Gastrocnemius medialis (tissue), 4 donors: ENCODE measurements at regions not wholly inside any gene's neighbourhood (a gene's known extent, or its start where the extent isn't known, plus 50 kb on each side); places are given as distances from the start of the nearest gene placed in this dataset.

Experiments
- POLR2A ChIP-seq, 2 donors: fragments of 450-650 bp; IDR thresholded peaks; one replicate each; pipeline ENCODE4 v1.6.1; 2017; ENCODE audit warnings: antibody characterized with exemption in 2 of 2, mild to moderate bottlenecking in 2 of 2, moderate library complexity in 2 of 2
- TF ChIP-seq, protein P1 (sequence below), 5 experiments: fragments of 450-650 bp in 3 of 5; fragments of 200-600 bp in 2 of 5; sonication (generic) in 2 of 5; IDR thresholded peaks in 4 of 5; conservative IDR thresholded peaks in 1 of 5; 1 replicate in 4 of 5; 2 replicates in 1 of 5; pipeline ENCODE4 v1.5.1; 2016 to 2019; ENCODE audit warnings: antibody characterized with exemption in 5 of 5, mild to moderate bottlenecking in 3 of 5, moderate library complexity in 3 of 5

- TF ChIP-seq POLR2A (IDR thresholded peaks at IDR 0.05): no peak
- TF ChIP-seq, protein P1, sequence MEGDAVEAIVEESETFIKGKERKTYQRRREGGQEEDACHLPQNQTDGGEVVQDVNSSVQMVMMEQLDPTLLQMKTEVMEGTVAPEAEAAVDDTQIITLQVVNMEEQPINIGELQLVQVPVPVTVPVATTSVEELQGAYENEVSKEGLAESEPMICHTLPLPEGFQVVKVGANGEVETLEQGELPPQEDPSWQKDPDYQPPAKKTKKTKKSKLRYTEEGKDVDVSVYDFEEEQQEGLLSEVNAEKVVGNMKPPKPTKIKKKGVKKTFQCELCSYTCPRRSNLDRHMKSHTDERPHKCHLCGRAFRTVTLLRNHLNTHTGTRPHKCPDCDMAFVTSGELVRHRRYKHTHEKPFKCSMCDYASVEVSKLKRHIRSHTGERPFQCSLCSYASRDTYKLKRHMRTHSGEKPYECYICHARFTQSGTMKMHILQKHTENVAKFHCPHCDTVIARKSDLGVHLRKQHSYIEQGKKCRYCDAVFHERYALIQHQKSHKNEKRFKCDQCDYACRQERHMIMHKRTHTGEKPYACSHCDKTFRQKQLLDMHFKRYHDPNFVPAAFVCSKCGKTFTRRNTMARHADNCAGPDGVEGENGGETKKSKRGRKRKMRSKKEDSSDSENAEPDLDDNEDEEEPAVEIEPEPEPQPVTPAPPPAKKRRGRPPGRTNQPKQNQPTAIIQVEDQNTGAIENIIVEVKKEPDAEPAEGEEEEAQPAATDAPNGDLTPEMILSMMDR (IDR thresholded peaks at IDR 0.05 in 4 of 5, conservative IDR thresholded peaks at IDR 0.05 in 1 of 5): no peak
These were observed 245.1 kb upstream of the TLE3 start for GRCh38 chr15:70342554-70343548.
